ENCODE measurements at regions not wholly inside any gene's neighbourhood (a gene's known extent, or its start where the extent isn't known, plus 50 kb on each side); places are given as distances from the start of the nearest gene placed in this dataset.

DNA sequence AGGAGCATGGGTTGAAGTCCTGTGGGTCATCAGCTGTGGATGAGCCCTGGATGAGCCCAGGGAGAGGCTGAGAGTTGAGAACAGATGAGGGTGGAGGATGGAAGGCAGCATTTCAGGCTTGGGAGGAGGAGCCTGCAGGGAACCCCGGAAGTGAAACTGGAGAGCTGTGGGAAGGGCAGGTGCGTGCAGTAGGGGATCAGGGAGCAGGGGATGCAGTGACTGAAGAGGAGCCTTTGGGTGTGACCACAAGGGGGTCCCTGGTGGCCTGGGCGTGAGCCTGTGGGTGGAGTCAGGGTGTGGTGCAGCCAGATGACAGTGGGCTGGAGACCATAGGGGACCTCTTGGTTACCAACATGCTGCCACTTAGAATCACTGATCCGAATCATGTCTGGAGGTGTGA, 115.5 kb downstream of the PAPOLA start:
- DNase-seq, result no peak

GRCh38 chr14:96622926-96623325, 120.7 kb downstream of the PAPOLA start:
- DNase-seq, result no peak

DNA sequence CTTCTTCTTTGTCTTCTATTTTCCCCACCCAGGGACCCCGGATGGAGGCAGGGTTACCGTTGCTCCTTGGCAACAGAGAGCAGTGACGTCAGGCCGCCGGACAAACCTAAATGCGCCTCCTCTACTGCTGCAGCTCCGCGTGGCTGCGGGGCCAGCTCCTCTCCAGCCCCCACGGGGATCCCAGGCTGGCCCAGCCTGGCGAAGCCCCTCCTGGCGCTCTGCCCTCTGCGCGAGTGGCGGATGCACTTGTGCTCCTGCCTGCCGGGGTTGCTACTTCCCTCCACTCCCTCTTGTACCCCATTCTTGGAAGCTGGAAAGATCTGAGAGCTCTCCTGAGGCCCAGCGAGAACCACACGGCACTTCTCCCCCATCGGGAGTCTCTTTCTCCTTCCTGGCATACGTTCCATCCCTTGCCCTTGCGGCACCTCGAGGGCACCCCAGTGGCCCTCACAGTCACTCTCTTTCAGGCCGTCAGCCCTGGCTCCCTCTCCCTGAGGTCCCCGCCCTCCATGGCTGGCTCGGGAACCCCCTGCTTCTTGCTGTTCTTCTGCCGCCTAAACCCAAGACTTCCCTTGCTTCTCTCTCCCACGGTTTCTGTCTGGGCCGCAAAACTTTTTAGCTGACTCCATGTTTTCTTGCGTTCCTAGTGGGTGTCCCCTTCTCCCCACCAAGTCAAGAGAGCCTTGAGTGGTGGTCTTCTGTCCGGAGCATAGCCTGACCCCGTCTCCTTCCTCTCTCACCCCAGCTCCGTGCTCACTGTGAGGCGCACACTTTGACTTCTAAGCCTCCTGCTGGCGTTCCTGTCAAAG, 121.7 kb downstream of the PAPOLA start:
- DNase-seq, result no peak

DNA sequence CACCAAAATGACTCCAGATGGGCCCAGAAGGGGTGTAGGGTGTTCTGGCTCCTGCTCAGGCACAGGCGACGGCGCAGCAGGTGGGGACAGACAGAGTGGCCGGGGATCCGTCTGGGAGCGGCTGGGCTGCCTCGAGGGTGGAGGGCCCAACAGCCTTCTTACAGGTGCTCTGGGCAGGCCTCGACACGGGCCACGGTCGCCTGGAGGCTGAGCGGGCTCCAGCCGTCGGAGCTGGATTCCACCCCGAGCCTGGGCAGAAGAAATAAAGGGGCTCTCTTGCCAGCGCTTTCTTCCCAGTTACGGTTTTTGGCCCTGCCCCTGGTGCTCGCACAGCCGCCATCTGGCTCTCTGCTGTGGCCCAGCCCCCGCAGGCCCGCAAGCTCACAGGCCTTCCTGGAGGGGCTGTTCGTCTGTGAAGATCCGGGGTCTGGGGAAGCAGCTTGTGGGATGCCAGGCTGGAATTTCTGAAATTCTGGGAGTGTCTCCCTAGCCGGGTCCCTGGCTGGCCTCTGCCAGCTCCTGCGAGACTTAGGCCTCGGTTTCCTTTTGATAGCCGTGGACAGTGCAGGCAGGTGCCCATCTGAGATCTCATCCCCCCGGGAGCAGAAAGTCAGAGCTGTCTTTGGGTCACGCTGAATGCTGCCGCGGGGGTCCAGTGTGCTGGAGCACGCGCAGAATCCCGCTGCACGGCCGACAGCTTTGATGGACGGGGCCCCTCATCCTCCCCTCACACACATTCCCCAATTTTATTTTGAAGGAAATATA, 122.7 kb downstream of the PAPOLA start:
- no peak for DNase-seq

DNA sequence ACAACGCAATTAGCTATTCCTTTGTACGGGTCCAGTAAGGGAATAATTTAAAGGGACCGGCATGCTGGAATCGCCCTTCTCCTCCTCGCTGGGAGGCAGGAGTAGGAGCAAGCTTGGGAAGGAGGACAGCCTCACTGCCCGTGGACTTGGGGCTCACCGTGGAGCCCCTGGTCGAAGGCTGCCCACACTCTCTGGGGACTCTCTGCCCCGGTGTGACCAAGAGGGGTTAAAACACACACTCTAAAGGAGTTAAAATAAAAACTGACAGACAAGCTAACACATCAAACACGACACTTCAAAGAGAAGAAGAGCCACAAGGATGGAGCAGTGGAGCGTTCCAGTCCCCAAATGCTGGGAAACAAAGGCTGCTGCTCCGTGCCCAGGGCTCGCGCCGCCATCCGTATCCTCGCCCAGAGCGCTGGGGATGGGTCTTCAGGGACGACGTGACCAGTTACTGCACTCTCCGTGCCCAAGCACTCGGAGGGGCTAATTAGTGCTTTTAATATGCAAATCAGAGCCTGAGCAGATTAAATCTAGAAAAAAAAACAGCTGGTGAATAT, 123.3 kb downstream of the PAPOLA start:
- no peak for DNase-seq

- no peak for DNase-seq
These were observed 124.1 kb downstream of the PAPOLA start for GRCh38 chr14:96626121-96626768.

DNA sequence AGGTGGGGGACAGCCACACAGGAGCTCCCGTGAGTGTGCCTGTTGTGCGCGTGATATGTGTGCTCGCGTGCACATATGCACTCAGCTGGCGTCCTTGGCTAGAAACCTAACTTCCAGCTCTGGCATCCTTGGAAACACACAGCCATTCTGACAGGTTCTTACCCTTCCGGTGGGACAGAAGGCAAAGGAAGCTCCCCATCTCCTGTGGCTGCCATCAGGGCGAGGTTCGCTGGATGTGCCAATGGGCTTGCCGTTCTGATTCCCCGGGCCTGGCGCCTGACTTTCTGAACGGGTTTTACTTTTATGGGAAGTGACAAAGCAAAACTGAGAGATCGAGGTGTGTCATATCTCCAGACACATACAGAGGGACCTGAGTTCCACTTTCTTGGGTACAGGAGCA, 124.7 kb downstream of the PAPOLA start:
- DNase-seq, result no peak

DNA sequence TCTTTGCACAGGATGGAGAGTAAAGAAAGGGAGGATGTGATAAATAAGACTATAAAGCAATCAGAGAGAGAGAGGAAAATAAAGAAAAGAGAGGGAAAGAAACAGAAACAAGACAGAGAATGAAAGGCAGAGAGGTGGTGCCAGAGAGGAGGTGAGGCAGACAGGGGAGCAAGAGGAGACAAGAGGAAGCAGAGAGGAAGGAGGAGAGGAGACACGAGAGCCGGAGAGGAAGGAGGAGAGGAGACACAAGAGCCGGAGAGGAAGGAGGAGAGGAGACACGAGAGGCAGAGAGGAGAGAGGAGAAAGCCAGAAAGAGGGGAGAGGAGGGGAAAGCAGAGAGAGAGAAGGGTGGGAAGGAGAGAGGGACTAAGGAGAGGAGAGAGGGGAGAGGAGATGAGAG, 125.2 kb downstream of the PAPOLA start:
- DNase-seq, result no peak

GRCh38 chr14:96627811-96628775, 125.9 kb downstream of the PAPOLA start:
- no peak for DNase-seq

DNA sequence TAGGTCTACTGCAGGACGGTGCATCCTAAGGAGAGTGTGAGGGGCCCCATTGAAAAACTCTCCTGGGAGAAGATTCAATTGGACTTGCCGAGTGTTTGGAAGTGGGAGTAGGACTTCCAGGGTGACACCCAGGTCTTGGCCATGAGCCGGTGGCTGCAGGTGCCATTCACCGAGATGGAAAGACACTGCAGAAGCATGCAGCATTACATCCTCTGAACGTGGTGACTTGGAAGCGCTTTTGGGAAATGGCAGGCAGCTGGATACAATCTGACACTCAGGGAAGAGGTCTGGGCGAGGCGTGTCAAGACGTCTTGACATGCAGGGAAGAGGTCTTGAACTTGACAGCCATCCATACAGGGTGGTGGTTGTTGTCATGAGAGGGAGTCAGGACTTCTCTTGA, 126.9 kb downstream of the PAPOLA start:
- DNase-seq, result no peak

DNA sequence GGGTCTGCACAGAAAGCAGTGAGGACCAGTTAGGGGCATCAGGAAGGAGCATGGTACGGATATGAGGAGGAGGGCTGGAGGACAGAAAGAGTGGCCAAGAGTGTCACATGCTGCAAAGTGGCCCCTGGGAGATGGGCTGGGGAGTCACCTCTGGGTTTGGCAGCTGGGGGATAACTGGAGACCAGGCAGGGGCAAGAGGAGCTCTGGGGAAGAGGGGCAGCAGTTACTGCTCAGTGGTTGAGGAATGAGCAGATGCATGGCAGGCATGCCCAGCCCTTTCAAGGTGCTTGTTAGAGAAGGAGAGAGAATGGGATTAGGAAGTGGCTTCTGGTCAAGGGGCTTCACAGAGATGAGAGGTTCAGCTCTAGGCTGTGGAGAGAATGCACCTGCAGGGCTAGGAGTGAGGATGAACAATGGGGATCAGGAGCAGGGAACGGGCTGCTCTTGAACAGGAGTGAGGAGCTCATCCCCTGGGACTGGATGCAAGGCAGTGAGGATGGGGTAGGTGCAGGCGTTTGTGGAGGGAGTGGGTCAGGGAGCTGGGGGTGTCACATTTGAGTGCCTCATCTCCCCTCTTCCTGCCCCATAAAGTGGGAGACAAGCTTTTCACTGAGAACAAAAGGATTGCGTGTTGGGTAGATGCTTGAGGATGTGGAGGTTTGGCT, 127.5 kb downstream of the PAPOLA start:
- DNase-seq, result no peak

DNA sequence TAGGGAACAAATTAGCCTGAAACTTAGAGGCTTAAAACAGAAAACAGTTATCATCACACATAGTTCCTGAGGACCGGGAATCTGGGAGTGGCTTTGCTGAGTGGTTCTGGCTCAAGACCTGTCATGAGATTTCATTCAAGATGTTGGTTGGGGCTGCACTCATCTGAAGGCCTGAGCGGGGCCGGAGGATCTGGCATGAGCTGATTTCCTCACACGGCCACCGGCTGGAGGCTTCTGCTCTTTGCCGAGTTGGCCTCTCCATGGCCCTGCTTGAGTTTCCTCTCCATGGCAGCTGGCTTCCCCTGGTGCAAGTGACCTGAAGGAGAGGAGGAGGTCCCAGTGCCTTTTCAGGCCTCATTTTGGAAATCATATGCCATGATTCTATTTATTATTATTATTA, 128.1 kb downstream of the PAPOLA start:
- no peak for DNase-seq

DNA sequence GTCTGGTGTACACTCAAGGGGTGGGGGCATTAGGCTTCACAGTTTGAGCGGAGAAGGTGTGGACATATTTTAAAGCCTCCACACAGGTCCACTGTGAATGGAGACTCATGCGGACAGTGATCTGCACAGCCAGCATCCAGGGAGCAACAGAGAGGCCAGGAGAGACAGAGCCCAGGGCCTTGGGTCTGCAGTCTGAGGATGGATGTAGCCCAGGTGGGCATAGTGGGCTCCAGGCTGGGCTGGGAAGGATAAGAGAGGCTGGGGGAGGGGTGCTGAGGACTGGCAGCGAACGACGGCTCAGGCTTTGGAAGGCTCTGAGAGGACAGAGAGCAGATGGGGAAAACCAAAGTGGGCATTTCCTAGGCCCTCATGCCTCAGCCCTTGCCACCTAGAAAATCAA, 128.8 kb downstream of the PAPOLA start:
- DNase-seq, result no peak

- DNase-seq, result no peak
These were observed 129.6 kb downstream of the PAPOLA start for GRCh38 chr14:96631621-96632362.

GRCh38 chr14:96632363-96632758, 130.2 kb downstream of the PAPOLA start:
- no peak for DNase-seq

- DNase-seq, result no peak
These were observed 130.9 kb downstream of the PAPOLA start for GRCh38 chr14:96633096-96633495.

GRCh38 chr14:96634481-96634880, 132.3 kb downstream of the PAPOLA start:
- no peak for DNase-seq

- no peak for DNase-seq
These were observed 132.7 kb downstream of the PAPOLA start for GRCh38 chr14:96634896-96635295.

GRCh38 chr14:96635850-96636249, 133.7 kb downstream of the PAPOLA start:
- no peak for DNase-seq

DNA sequence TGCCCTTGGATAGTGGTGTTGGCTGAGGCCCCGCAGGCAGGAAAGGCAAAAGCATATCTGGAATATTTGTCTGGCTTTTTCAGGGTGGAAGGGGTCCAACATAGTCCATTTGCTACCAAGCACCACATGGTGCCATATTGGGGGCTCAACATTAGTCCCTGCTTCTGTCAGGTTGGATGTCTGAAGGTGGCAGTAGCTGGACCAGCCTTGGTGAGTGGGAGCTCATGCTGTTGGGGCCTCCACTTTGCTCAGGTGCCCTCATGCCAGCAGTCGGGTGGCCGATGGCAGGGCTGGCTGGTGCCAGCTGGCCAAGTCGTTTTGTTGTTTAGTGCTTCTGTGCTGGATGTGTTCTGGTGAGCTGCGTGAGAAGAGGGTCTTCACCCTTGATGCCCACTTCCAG, 135.3 kb downstream of the PAPOLA start:
- DNase-seq, result no peak
